ENCODE measurements at regions not wholly inside any gene's neighbourhood (a gene's known extent, or its start where the extent isn't known, plus 50 kb on each side); places are given as distances from the start of the nearest gene placed in this dataset.

DNA sequence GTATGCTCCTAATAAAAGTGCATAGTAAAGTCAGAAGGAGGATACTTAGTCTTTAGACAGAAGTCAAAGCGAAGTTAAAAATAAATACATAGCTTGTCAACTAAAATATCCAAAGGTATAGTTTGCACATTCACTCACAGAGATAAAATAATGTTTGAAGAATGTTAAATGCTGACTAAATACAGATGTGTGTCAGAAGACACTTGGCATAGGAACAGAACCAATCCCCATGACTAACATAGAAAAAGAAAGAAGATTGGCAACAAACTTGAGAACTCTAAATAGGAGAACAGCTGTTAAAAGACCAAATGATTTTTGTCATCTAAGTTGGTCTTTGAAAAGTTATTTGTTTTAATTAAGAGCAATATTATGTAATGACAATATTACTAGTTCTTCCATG, 1172.1 kb upstream of the RAG2 start:
- DNase-seq (ENCODE audit: low read depth in 2 of 2) = no peak

DNA sequence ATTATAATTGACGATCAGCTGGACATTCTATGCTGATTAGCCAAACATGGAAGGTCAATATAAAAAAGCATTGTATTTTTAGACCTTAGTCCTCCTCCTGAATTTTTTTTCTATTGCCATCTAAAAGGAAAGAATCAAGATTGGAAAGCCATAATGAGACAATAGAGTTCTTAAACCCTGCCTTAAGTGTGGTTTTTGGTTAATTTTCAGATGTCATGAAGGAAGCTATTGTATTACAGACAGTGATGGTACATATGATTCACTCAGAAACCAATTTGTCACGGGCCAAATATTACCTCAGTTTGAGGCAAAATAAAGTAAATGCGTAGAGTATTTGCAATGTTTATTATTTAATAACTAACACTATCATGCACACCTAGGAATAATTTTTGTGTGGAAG, 1164.0 kb upstream of the RAG2 start:
- no peak for DNase-seq (ENCODE audit: low read depth in 2 of 2)

DNA sequence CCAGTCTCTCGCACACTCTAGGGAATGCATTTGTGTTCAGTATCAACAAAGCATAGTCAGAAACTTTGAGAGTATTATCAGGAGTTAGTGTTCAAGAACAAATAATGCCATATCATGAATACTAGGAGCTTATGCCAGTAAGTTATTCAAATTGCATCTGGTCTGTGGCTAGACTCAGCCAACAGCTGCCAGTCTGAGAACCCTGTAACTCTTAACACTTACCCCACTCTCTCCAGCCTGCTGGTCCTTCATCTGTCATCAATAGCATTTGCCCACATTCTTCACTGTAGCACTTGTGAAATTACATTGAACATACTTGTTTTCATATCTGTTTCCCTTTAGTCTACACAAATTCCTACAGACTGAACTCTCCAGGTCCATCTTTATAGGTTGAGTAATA, 1157.5 kb upstream of the RAG2 start:
- no peak for DNase-seq (ENCODE audit: low read depth in 2 of 2)

DNA sequence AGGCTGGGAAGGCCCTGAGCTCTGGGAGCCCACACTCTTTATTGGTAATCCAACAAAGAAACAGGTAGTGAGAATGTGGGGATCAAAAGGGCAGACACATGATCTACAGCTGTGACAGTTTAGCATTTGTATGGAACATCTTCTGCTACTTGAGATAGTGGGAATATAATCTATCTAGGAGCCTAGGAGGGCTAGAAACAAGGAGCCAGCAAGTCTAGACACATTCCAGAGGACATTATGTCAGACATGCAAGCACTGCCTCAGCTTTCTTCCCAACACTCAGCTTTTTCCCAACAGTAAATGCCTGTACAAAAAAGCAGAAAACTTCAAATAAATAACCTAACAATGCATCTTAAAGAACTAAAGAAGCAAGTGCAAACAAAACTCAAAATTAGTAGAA, 1150.6 kb upstream of the RAG2 start:
- DNase-seq (ENCODE audit: low read depth in 2 of 2) = no peak

DNA sequence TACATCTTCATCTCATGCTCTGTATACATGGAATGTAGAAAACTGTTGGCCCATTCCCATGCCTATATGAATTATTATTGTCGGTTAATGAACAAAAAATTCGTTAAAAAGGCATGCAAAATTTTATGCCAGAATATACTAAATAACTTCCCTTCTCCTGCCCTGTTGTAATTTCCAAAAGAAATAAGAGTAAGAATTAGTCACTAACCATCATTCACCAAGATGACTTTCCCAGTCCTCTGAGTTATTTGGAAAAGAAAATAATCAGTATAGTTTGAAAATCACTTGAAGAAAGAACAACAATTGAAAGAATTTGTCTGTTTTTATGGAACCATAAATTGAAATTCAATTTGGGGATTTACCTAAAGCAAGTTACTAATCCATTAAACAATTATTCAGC, 1149.1 kb upstream of the RAG2 start:
- no peak for DNase-seq (ENCODE audit: low read depth in 2 of 2)

DNA sequence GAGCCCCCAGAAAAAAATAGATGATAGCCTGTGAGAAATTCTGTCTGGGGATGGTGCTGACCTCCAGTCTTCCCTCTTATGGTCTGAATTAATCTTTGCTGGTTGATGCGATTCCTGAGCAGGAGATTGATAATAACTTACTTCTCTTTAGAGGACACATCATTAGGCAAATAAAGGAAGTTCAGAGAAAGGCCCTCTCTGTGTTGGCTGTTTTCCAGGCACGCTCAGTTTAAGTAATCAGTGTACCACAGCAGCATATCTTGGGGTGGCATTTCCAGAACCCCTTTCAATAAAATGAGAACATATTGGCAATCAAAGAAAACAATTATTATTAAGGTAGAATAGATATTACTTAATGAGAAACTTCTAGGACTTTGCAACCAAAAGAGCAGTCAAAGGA, 1129.3 kb upstream of the RAG2 start:
- DNase-seq (ENCODE audit: low read depth in 2 of 2) = no peak

DNA sequence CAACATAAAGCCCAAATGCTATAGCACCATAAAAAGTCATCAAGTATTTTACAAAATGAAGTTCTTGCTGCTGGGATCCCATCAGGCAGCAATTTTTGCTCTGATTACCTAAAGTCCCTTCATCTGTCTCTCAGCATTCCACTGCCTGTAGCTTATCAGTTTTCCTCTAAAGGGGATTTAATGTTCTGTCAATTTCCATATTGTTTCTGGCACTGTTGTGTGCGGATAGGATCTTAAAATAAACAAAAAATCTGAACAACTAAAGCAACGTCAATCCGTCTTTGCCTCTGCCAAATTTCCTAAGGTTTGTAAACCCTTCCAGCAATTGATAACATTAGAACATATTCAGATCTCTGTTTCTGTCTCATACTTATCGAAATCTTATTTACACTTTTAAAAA, 1126.3 kb upstream of the RAG2 start:
- DNase-seq (ENCODE audit: low read depth in 2 of 2) = no peak

DNA sequence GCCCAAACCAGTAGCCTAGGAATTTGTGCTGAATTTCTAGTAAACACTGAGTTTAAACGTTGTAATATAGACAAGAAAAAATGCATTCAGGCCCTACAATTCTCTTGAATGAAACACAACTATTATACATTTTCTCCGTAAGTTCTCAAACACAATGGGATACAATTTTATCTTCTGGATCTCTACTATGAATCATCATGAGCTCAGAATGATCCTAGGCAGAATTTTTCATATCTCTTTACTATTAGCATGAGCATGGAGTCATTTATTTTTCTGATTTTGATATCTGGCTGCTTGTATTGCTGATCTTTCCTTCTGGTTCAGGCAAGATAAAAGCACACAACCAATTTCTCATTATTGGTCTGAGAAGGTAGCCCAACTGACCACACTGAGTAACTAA, 1123.4 kb upstream of the RAG2 start:
- DNase-seq (ENCODE audit: low read depth in 2 of 2) = no peak

DNA sequence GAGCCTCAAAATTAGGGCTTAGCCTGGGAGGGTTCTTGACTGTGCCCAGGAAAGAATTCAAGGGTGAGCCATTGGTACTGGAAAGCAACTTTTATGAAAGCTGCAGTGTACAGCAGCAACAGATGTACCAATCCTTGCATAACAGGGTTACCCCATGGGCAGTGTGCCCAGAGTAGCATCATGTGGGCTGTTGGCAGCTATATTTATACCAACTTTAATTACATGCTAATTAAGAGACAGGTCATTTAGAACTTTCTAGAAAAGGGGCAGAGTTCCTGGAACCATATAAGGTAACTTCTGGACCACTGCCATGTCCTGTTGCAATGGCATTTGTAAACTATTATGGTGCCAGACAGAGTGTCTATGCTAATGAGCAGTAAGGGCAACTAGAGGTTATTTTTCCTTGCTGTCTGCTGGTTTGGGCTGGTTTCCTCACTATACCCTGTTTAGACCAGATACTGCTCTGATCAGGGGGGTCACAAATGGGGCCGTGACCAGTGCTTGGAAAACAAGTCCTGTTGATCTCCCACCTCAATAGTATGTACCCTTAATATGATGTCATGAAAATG, 1120.5 kb upstream of the RAG2 start:
- DNase-seq (ENCODE audit: low read depth in 2 of 2) = no peak

DNA sequence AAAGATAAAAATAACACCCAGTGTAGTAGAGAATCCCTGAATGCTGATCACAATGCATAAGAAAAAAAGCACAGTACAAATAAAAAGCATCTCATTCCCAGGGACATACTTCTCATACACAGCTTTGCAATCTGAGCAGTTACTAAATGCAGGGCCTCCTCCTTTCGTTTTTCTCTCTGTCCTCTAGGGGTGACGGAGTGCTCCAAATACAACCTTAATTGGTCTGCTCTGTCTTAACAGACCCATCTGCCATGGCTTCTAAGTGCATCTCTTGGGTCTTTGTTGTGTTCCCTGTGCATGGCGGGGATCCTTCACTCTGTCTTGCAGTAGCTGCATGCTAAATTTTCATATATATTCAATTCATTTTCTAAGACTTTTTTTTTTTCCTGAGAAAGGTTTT, 1114.2 kb upstream of the RAG2 start:
- DNase-seq (ENCODE audit: low read depth in 2 of 2) = no peak

DNA sequence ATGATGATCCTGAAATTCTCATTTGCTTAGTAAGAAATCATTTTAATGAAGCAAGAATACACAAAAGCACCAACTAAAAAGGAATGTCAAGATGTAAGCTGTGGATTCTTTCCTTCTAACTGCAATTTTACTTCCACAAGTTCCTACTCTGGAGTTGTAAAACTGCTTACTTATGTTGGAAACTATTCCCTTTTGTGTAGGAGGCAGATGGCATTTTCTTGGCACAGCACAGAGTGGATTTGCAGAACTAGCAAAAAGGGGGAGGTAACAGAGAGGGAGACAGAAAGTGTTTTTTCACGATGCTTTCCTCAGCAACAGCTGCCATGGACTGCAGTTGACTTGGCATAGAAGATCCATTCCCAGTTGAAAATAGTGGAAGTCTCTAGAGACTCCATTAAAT, 1112.0 kb upstream of the RAG2 start:
- no peak for DNase-seq (ENCODE audit: low read depth in 2 of 2)

DNA sequence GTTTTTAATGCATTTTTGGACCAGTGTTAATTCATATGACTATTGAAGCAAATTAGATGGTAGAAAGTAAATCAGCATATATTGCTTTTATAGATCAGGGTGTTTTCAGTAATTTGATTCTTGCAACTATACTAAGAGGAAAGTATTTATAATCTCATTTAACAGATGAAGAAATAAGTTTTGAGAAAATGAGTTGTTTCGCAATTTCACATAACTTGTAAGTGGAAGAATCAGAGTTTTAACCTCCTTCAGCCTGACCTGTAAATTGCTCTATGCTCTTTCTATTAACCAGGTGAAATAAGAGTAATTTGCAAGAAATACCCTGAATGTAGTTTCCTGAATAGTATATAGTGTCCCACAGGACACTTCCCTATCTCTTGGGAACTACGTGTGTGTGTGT, 1106.8 kb upstream of the RAG2 start:
- DNase-seq (ENCODE audit: low read depth in 2 of 2) = no peak

DNA sequence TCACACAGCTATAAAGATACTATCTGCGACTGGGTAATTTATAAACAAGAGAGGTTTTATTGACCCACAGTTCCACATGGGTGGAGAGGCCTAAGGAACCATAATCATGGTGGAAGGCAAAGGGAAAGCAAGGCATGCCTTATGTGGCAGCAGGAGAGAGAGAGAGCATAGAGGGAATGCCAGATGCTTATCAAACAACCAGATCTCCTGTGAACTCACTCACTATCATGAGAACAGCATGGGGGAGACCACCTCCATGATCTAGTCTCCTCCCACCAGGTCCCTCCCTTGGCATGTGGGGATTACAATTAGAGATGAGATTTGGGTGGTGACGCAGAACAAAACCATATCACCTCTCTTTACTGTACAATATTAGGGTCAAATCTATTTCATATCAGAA, 1101.6 kb upstream of the RAG2 start:
- DNase-seq (ENCODE audit: low read depth in 2 of 2) = no peak

DNA sequence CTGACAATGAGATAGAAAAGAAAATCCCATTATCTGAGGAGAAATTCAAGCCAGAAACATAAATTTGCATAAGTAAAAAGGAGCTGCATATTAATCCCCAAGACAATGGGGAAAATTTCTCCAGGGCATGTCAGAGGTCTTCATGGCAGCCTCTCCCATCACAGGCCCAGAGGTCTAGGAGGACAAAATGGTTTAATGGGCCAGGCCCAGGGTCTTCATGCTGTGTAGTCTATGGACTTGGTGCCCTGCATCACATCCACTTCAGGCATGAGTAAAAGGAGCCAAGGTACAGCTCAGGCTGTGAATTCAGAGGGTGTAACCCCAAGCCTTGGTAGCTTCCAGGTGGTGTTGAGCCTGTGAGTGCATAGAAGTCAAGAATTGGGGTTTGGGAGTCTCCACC, 1097.2 kb upstream of the RAG2 start:
- no peak for DNase-seq (ENCODE audit: low read depth in 2 of 2)

DNA sequence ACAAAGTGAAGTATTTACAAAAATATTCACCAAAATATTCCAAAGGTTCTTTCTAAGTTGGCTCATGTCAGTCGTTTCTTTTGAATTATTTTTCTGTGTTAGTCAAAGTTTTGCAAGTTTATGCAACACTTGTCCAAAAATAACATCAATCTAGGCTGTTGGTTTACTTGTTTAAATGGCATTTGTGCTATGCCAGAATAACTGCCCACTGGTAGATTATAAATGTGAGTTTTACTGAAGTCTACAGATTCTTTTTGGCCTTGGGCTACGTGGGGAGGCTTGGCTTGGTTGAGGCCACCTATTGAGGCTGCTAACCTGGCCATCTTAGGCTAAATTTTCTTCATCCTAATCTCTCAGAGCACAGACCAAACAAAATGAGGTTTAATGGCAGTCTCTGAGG, 1091.9 kb upstream of the RAG2 start:
- no peak for DNase-seq (ENCODE audit: low read depth in 2 of 2)

DNA sequence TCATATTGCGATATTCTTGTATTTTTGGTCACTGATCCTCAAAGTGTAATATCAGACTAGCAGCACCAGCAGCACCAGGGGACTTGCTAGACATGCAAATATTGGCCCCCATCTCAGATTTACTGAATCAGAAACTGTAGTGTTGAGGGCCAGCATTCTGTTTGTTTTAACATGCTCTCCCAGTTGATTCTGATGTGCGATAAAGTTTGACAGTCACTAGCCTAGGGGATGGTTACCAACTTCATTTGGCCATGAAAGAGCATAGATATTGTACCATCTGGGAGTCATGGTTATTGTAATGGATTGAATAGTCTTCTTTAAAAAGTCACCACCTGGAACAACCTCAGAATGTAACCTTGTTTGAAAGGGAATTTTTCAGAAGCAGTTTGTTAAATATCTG, 1090.4 kb upstream of the RAG2 start:
- DNase-seq (ENCODE audit: low read depth in 2 of 2) = no peak

DNA sequence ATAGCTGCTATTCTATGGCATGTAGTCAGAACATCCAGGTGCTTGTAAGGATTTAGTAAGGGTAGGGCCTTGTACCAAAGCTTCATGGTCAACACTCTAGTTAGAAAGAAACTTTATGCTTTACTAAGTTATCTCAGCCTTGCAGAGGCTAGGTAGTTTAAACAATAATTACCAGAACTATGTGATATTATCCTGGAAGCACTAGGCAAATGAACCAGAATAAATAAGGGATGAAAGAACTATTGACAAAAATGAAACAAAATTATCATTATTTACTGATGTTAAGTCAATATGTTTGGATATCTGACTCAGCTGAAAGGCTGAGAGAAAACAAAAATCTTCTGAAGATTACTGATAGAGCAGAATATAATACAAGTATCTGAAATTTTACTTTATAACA, 1089.1 kb upstream of the RAG2 start:
- no peak for DNase-seq (ENCODE audit: low read depth in 2 of 2)

DNA sequence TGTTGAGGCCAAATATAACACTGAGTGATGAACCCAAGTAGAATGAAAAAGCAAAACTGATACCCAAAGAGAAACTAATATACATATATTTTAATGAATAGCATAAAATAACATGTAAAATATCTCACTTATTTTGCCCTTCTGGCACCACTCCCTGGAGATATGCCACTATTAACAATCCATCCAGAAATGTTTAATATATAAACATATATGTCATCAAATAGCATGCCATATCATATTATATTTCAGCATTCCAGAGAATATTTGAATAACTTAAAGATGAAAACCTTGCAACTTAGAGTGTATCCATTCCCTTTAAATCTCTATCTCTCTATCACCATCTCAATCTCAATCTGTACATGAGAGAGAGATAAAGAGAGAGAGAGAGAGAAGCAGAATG, 1073.3 kb upstream of the RAG2 start:
- no peak for DNase-seq (ENCODE audit: low read depth in 2 of 2)

DNA sequence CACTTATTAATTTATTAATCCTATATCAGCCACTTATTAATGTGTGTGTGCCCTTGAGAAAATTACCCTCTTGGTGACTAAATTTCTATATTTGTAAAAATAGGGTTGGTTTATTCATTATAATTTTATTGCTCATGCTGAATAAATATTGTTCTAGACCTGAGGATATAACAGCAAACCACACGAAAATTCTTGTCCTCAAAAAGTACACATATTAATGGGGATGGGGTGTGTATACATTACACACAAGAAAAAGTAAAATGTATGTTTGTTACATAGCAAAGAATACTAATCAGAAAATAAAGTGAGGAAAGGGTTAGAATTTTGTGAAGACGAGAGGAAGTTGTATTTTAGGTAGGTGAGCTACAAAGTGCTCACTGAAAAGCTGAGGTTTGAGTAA, 1068.9 kb upstream of the RAG2 start:
- DNase-seq (ENCODE audit: low read depth in 2 of 2) = no peak

DNA sequence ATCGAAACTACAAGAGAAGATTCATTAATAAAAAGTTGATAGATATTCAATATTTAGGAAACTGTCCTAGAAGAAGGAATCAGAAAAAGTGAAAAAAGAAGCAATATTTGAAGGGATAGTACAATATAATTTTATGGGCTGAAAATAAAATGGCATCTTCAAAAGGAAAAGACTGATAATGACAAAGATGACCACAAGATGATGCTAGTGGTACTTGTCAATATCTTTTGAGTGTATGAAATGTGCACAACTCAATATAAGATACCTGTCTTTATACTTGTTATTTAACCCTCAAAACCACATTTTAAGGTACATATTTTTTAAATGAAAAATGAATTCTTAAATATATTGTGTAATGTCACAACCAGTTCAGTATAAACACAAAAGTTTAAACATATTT, 1059.6 kb upstream of the RAG2 start:
- DNase-seq (ENCODE audit: low read depth in 2 of 2) = no peak

DNA sequence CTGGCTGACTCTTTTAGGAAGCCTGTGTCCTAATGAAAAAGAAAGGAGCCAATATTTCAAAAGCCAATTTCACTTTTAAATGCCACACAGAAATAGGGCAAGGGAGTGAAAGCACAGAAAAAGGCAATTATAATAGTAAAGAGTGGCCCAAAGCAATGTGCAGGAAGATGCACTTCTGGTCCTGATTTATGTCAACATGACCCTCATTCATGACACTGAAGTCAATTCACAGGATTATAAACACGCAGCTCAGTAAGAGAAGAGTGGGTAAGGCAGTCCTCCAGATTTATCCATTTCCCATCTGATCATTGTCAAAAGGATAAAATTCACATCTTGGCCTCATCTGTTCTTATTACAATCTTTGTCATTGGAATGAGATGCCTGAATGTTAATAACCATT, 1049.7 kb upstream of the RAG2 start:
- no peak for DNase-seq (ENCODE audit: low read depth in 2 of 2)

DNA sequence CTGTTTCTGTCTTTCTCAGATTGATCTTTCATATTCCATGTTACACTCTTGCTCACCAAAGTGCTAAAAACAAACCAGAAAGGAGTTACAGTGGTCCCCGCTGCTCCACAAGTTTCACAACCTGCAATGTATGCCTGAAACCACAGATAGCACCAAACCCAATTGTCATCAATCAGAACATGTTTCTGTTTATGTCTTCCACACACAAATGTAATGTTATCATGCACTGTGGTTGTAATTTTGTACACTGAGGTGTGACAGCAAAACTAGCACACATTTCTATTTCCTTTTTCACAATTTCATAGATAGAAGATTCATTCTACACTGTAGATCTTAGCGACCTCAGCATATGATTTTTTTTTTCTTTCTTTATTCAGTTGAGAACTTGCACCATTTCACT, 1045.9 kb upstream of the RAG2 start:
- DNase-seq (ENCODE audit: low read depth in 2 of 2) = no peak

DNA sequence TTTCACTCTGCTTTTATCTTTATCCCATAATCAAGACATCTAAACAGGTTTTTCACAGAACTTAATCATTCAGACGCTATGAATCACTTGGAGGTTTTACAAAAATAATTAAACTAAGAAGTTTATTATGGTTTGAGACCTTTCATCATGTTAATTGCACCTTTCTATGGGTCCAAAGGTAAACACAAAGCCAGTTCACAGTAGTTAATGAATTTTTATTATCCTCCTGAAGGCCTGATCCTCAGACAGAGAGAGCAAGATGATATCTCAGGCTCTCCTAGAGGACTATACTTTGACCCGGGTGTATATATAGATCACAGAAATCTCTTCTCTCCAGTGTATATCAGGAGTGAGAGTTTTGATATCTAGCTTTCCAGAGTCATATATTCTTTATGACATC, 1044.3 kb upstream of the RAG2 start:
- no peak for DNase-seq (ENCODE audit: low read depth in 2 of 2)

DNA sequence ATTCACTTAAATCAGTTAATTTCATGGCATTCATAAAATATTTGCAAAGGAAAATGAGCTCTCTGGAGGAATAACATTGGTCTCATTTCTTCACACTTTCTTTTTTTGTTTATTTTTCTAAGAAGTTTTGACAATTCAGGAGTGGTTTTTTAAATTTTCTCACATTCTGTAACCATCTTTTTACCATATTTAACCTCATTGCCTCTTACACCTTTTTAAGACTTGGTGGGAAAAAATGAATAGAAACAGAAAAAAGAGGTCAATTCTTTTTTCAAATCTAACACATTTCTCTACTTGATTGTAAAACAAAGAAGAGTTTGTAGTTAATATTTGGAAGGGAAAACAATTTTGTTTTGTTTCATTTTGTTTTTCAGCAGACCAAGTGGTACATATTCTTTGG, 1034.7 kb upstream of the RAG2 start:
- no peak for DNase-seq (ENCODE audit: low read depth in 2 of 2)

DNA sequence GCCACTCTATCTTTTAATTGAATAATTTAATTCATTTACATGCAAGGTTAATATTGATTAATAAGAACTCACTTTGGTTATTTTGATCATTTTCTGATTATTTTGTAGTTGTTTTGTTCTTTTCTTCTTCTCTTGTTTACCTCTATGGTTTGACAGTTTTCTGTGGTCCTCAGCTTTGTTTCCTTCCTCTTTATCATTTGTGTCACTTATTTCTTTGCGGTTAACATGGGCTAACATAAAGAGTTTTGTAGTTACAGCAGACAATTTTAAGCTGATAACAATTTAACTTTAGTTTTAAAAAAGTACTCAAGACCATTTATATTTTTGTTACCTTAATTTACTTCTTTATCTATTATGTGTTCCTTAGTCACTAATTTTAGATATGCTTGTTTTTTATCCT, 1032.8 kb upstream of the RAG2 start:
- no peak for DNase-seq (ENCODE audit: low read depth in 2 of 2)
